Activated CD4-positive, alpha-beta T cell treated with anti-CD3 and anti-CD28 coated beads, Interleukin-2, amount 10 ng/mL, durations not matched to agents 24 days and 14 days (primary cell): ENCODE measurements at regions not wholly inside any gene's neighbourhood (a gene's known extent, or its start where the extent isn't known, plus 50 kb on each side); places are given as distances from the start of the nearest gene placed in this dataset.

Experiments used
- DNase-seq: peaks from one replicate; pipeline ENCODE4 v3.0.0; 2022
- H3K27ac Mint-ChIP-seq: one replicate; pipeline ENCODE4 v1.8.0; 2022; ENCODE audit warnings: mild to moderate bottlenecking, mixed read lengths
- H3K27me3 Mint-ChIP-seq: one replicate; pipeline ENCODE4 v1.8.0; 2022; ENCODE audit warnings: mixed read lengths
- H3K36me3 Mint-ChIP-seq: one replicate; pipeline ENCODE4 v1.8.0; 2022; ENCODE audit warnings: low read depth, mild to moderate bottlenecking, mixed read lengths
- H3K4me1 Mint-ChIP-seq: one replicate; pipeline ENCODE4 v1.8.0; 2021; ENCODE audit warnings: mixed read lengths
- H3K4me3 Mint-ChIP-seq: one replicate; pipeline ENCODE4 v1.8.0; 2022; ENCODE audit warnings: mild to moderate bottlenecking, moderate library complexity, mixed read lengths
- H3K9me3 Mint-ChIP-seq: one replicate; pipeline ENCODE4 v1.8.0; 2021; ENCODE audit warnings: mixed read lengths
- intact Hi-C: fragments of 100-400 bp; cut with micrococcal nuclease; formaldehyde crosslinking; loops from one replicate; pipeline ENCODE4 v1.15.1; 2023

DNA sequence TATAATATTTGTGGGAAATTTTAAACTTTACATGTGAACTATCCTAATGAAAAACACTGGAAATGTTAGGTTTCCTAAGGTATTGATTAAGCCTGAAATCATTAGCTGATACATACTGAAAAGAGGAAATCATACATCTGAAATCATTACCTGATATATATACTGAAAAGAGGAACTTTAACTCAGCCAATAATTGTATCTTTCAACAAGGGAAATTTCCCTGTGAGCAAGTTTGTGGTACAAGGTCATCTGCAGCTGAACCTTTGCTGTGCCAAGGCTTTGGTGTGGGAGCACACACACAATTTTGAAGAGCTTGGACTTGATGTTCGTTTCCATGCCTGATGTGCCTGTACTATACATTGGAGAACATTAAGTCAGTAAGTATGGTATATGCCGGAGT is 131.9 kb upstream of the USP9X start:
- Mint-ChIP-seq H3K27me3 (no peaks in the 10 kb centered on the region), H3K27ac (no peak overlapping the region), H3K4me1 (peaks cover 4% of the 10 kb centered on the region), H3K9me3 (peaks cover 7% of the 10 kb centered on the region), H3K36me3 (no peaks in the 10 kb centered on the region), H3K4me3 (no peak overlapping the region)
- DNase-seq: no peak
- intact Hi-C loops: no loop called here

DNA sequence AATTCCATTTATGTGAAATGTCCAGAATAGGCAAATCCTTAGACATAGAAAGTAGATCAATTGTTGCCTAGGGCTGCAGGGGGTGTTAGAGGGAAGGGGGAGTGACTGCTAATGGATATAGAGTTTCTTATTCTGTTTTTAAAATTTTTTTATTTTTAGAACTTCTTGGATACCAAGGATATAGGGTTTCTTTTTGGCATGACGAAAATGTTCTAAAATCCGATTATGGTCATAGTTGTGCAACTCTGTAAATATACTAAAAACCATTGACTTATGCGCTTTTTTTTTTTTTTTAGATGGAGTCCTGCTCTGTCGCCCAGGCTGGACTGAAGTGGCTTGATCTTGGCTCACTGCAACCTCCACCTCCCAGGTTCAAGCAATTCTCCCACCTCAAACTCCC is 125.2 kb upstream of the USP9X start:
- H3K4me3 Mint-ChIP-seq: no peak overlapping the region
- no peaks in the 10 kb centered on the region for H3K4me1 Mint-ChIP-seq
- no peaks in the 10 kb centered on the region for H3K9me3 Mint-ChIP-seq
- intact Hi-C loops: no loop called here
- H3K27ac Mint-ChIP-seq: no peak overlapping the region
- H3K36me3 Mint-ChIP-seq: no peaks in the 10 kb centered on the region
- no peak for DNase-seq
- H3K27me3 Mint-ChIP-seq: no peaks in the 10 kb centered on the region

DNA sequence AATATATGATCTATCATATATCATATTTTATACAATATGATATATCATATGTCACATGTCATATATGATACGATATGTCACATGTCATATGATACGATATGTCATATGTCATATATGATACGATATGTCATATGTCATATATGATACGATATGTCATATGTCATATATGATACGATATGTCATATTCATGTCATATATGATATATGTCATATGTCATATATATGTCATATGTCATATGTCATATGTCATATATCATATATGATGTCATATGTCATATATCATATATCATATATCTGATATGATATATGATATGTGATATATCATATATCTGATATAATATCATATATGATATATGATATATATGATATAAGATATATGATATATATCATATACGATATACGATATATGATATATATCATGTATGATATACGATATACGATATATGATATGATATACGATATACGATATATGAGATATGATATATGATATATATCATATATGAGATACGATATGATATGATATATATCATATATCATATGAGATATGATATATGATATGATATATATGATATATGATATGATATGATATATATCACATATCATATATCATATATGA is 122.3 kb upstream of the USP9X start:
- Mint-ChIP-seq H3K9me3 (no peaks in the 10 kb centered on the region), H3K27ac (no peak overlapping the region), H3K4me1 (no peaks in the 10 kb centered on the region), H3K36me3 (no peaks in the 10 kb centered on the region), H3K4me3 (no peak overlapping the region), H3K27me3 (no peaks in the 10 kb centered on the region)
- intact Hi-C loops: no loop called here
- DNase-seq: no peak

DNA sequence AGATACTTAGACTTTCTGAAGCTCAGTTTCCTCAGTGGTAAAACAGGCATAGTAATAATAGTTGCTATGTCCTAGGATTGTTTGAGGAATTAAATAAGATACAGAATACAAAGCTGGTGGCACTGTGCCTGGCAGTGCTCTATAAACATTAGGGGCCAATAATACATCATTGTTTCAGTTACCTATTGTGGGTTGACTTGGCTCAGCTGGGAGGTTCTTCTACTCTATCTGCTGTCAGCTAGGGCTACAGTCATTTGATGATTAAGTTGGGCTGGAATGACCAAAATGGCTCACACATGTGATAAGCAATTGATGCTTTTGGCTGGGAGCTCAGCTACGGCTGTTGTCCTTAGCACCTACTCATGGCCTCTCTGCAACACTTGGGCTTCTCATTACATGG is 121.2 kb upstream of the USP9X start:
- Mint-ChIP-seq H3K4me1 (no peaks in the 10 kb centered on the region), H3K27me3 (no peaks in the 10 kb centered on the region), H3K36me3 (no peaks in the 10 kb centered on the region), H3K9me3 (no peaks in the 10 kb centered on the region), H3K27ac (no peak overlapping the region), H3K4me3 (no peak overlapping the region)
- intact Hi-C loops: no loop called here
- no peak for DNase-seq

DNA sequence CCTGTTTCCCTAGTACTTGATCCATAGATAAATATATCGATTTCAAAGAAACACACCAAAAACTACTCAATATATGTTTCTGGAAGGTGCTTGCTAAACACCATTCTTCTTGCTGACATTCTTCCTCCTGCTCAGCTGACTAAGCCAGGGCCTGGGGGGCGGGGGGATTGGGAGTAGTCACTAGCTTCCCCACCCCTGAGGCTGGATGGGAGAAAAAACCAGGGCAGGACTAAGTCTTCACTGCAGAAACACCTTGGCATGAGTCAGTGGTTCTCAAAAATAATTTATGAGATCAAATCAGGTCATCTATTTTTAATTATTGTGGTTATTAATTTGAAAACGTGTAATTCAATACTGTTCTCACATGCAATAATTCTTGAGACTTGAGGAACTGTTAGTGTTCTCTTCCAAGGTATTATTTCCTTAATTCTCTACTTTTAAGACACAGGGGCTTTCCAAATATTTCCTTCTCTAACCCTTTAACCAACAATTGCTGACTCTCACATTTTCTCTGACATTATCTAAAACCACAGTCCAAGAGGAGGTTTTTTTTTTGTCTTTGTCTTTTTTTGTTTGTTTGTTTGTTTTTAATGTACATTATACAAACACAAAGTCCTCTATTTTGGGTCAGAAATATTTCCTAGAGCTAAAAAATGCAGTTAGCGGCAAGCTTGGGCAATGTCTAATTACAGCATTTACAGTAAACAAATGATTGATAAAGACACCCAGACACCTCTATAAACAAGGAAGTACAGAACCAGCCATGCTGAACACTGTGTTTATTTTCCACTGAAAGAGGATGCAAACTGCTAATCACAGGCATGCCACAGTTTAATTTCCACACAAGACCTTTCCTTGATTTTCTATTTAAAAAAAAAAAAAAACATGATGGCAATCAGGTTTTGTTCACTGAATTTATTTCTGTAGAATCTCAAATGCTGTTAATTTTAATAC is 120.3 kb upstream of the USP9X start:
- Mint-ChIP-seq H3K36me3 (no peaks in the 10 kb centered on the region), H3K27ac (no peak overlapping the region), H3K27me3 (no peaks in the 10 kb centered on the region), H3K9me3 (no peaks in the 10 kb centered on the region), H3K4me1 (no peaks in the 10 kb centered on the region), H3K4me3 (no peak overlapping the region)
- no peak for DNase-seq
- intact Hi-C loops: no loop called here

DNA sequence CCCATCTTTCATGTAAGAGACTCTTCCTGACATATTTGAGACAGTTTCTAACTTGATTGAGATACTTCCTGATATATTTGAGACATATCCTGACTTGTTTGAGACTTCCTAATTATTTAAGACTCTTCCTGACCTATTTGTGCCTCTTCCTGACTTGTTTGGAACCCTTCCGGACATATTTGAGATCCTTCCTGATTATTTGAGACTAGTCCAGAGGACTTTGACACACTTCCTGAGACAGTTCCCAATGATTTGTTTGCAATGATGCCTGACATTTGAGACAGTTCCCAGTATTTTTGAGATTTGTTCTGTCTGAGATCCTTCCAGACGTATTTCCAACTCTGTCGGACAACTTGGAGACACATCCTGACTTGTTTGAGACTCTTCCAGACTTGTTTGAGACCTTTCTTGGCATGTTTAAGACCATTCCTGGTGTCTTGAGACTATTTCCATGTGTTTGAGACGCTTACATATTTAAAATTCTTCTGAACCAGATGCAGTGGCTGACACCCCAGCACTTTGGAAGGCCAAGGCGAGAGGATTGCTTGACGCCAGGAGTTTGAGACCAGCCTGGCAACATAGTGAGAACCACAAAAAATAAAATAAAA is 118.9 kb upstream of the USP9X start:
- intact Hi-C loops: no loop called here
- no peaks in the 10 kb centered on the region for H3K27me3 Mint-ChIP-seq
- DNase-seq: no peak
- H3K36me3 Mint-ChIP-seq: no peaks in the 10 kb centered on the region
- peaks cover 3% of the 10 kb centered on the region for H3K9me3 Mint-ChIP-seq
- no peak overlapping the region for H3K4me3 Mint-ChIP-seq
- no peak overlapping the region for H3K27ac Mint-ChIP-seq
- no peaks in the 10 kb centered on the region for H3K4me1 Mint-ChIP-seq

DNA sequence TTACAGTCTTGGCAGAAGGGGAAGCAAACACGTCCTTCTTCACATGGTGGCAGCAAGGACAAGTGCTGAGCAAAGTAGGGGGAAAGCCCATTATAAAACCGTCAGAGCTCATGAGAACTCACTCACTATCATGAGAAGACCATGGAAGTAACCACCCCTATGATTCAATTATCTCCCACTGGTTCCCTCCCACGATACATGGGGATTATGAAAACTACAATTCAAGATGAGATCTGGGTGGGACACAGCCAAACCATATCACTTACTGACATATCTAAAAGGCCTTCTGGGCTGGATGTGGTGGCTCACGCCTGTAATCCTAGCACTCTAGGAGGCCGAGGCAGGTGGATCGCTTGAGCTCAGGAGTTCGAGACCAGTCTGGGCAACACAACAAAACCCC is 117.1 kb upstream of the USP9X start:
- no peaks in the 10 kb centered on the region for H3K36me3 Mint-ChIP-seq
- H3K27me3 Mint-ChIP-seq: no peaks in the 10 kb centered on the region
- intact Hi-C loops: no loop called here
- no peak for DNase-seq
- H3K4me3 Mint-ChIP-seq: no peak overlapping the region
- no peak overlapping the region for H3K27ac Mint-ChIP-seq
- H3K4me1 Mint-ChIP-seq: no peaks in the 10 kb centered on the region
- H3K9me3 Mint-ChIP-seq: peaks cover 4% of the 10 kb centered on the region

DNA sequence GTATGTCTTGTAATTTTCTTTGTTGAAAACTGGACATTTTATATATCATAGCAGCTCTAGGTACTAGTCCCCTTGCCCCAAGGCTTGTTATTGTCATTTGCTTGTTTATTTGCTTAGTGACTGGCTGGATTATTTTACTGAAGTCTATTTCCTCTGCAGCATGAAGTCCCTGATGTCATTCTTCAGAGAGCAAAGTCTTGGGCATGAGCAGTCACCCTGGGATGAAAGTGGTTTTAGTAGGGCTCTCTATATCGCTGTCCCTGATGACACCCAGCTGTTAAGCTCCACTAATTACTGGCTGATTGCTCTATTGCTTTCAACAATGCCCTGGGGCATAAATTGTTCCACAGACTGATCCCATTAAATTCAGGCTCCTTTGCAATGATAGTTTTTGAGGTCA is 113.5 kb upstream of the USP9X start:
- H3K4me1 Mint-ChIP-seq: peaks cover 6% of the 10 kb centered on the region
- H3K9me3 Mint-ChIP-seq: peaks cover 9% of the 10 kb centered on the region
- no peak overlapping the region for H3K4me3 Mint-ChIP-seq
- H3K27me3 Mint-ChIP-seq: no peaks in the 10 kb centered on the region
- intact Hi-C loops: no loop called here
- H3K36me3 Mint-ChIP-seq: no peaks in the 10 kb centered on the region
- H3K27ac Mint-ChIP-seq: no peak overlapping the region
- no peak for DNase-seq

DNA sequence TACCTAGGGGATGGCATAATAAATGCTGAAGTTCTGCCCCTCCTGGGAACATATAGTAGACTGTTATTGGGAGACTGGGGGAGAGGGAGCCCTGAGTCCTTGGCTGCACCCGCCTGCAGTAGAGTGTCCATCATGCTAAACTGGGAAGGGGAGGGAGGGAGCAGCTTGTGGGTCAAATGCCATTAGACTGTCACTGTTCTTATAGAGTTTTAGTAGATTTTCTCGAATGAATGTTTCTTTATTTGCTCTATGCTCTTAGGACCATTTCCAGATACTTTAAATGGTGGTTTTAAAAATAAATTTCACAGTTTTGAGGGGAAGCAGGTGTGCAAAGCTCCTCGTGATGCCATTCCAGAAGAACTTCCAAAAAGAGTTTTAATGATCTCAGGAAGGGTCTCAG is 111.6 kb upstream of the USP9X start:
- Mint-ChIP-seq H3K27me3 (no peaks in the 10 kb centered on the region), H3K9me3 (peaks cover 15% of the 10 kb centered on the region)
- intact Hi-C loops: no loop called here

DNA sequence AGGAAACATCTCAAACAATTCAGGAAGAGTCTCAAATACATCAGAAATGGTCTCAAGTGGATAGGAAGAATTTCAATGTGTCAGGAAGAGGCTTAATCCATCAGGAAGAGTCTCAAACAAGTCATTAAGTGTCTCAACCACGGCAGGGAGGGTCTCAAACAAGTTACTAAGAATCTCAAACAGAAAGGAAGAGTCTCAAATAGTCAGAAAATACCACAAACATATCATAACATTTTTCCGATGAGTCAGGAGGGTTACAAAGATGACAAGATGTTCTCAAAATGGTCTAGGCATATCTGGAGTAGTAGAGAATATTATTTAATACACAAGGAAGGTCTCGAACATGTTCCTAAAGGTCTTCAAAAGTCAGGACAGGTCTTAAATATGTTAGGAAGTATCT is 109.3 kb upstream of the USP9X start:
- Mint-ChIP-seq H3K9me3 (peaks cover 15% of the 10 kb centered on the region), H3K36me3 (no peaks in the 10 kb centered on the region), H3K27ac (no peak overlapping the region), H3K4me1 (peaks cover 6% of the 10 kb centered on the region), H3K4me3 (no peak overlapping the region), H3K27me3 (no peaks in the 10 kb centered on the region)
- intact Hi-C loops: no loop called here
- DNase-seq: no peak

More for the DNA sequence above, 111.6 kb upstream of the USP9X start:
- H3K4me3 Mint-ChIP-seq: no peak overlapping the region
- DNase-seq: no peak
- H3K27ac Mint-ChIP-seq: no peak overlapping the region
- peaks cover 6% of the 10 kb centered on the region for H3K4me1 Mint-ChIP-seq
- H3K36me3 Mint-ChIP-seq: no peaks in the 10 kb centered on the region

DNA sequence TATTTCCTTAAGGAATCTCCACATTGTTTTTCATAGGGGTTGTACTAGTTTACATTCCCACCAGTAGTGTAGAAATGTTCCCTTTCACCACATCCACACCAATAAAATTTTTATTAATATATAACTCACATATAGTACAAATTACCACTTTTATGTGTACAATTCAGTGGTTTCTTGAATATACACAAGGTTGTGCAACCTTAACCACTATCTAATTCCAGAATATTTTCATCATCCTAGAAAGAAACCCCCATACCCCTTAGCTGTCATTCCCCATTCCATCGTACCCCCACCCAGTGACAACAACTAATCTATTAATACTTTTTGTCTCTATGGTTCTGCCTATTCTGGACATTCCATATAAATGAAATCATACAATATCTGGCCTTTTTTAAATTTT is 108.3 kb upstream of the USP9X start:
- Mint-ChIP-seq H3K4me3 (no peak overlapping the region), H3K27me3 (no peaks in the 10 kb centered on the region), H3K4me1 (peaks cover 6% of the 10 kb centered on the region), H3K9me3 (peaks cover 11% of the 10 kb centered on the region), H3K27ac (no peak overlapping the region), H3K36me3 (no peaks in the 10 kb centered on the region)
- no peak for DNase-seq
- intact Hi-C loops: no loop called here

DNA sequence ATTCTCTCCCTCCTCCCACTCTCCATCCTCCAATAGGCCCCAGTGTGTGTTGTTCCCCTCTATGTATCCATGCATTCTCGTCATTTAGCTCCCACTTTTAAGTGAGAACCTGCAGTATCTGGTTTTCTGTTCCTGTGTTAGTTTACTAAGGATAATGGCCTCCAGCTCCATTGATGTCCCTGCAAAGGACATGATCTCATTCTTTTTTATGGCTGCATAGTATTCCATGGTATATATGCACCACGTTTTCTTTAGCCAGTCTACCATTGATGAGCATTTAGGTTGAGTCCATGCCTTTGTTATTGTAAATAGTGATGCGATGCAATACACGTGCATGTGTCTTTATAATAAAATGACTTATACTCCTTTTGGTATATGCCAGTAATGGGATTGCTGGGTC is 100.3 kb upstream of the USP9X start:
- DNase-seq: no peak
- Mint-ChIP-seq H3K27me3 (no peaks in the 10 kb centered on the region), H3K4me3 (no peak overlapping the region), H3K9me3 (peaks cover 5% of the 10 kb centered on the region), H3K27ac (no peak overlapping the region), H3K36me3 (peaks cover 2% of the 10 kb centered on the region), H3K4me1 (no peaks in the 10 kb centered on the region)
- intact Hi-C loops: no loop called here

DNA sequence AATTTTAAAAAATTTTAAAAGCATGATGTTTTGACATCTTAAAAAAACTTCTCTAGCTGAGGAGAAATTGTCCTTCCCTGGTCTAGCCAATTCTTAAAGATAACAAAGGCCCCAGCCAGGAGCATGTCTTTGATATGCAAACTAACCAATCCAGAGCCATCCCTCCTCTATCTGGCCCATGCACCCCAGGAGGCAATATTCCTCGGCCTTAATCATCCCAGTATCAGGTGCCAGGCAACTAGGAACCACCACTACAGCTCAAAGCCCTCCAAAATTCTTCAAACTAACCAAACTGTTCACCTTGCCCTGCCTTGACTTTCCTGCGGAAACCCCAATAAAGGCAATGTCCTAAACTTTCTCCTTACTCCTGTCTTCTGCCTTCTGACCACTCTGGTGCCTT is 97.8 kb upstream of the USP9X start:
- intact Hi-C loops: no loop called here
- H3K4me1 Mint-ChIP-seq: no peaks in the 10 kb centered on the region
- H3K27ac Mint-ChIP-seq: no peak overlapping the region
- peaks cover 5% of the 10 kb centered on the region for H3K9me3 Mint-ChIP-seq
- H3K36me3 Mint-ChIP-seq: peaks cover 2% of the 10 kb centered on the region
- no peak overlapping the region for H3K4me3 Mint-ChIP-seq
- no peaks in the 10 kb centered on the region for H3K27me3 Mint-ChIP-seq
- DNase-seq: no peak

DNA sequence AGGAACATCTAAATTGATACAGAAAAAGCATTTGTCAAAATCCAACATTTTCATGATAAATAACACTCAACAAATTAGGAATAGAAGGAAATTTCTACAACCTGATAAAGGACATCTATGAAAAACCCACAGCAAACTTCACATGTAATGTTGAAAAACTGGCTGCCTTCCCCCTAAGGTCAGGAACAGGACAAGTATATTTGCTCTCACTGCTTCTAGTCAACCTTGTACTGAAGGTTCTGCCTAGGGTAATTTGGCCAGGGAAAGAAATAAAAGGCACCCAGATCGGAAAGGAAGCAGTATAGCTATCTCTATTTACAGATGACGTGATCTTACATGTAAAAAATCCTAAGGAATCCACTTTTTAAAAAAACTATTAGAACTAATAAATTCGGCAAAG is 97.1 kb upstream of the USP9X start:
- H3K4me1 Mint-ChIP-seq: no peaks in the 10 kb centered on the region
- no peak overlapping the region for H3K4me3 Mint-ChIP-seq
- H3K27me3 Mint-ChIP-seq: no peaks in the 10 kb centered on the region
- no peak overlapping the region for H3K27ac Mint-ChIP-seq
- DNase-seq: no peak
- H3K9me3 Mint-ChIP-seq: peaks cover 5% of the 10 kb centered on the region
- peaks cover 2% of the 10 kb centered on the region for H3K36me3 Mint-ChIP-seq
- intact Hi-C loops: no loop called here
